ENCODE measurements at regions not wholly inside any gene's neighbourhood (a gene's known extent, or its start where the extent isn't known, plus 50 kb on each side); places are given as distances from the start of the nearest gene placed in this dataset.

- Histone ChIP-seq H3K27me3 (ENCODE audit: control insufficient read depth, insufficient read depth, low read length, poor library complexity, severe bottlenecking) (no peaks in the 10 kb centered on the region), H3K4me3 (ENCODE audit: low read length) (no peak overlapping the region), H3K4me1 (ENCODE audit: control insufficient read depth, insufficient read depth, low read length) (no peaks in the 10 kb centered on the region), H3K9me3 (ENCODE audit: control insufficient read depth, low read length) (no peaks in the 10 kb centered on the region), H3K36me3 (ENCODE audit: control insufficient read depth, insufficient read depth, low read length) (no peaks in the 10 kb centered on the region), H3K9ac (ENCODE audit: extremely low read depth, low read length, poor library complexity, severe bottlenecking) (no peak overlapping the region), H3K27ac (ENCODE audit: low read depth, low read length) (no peak overlapping the region)
- Mint-ChIP-seq H3K4me3 (no peak overlapping the region), H3K27me3 (ENCODE audit: insufficient read depth) (no peaks in the 10 kb centered on the region), H3K9me3 (no peaks in the 10 kb centered on the region), H3K27ac (no peak overlapping the region), H3K36me3 (ENCODE audit: low read depth) (no peaks in the 10 kb centered on the region), H3K4me1 (no peaks in the 10 kb centered on the region)
- WGBS, 2 experiments (ENCODE audit: insufficient coverage in 1 of 2, insufficient read length in 1 of 2) = 100% methylated on average over 1 of the region's 1 CpG
- TF ChIP-seq CTCF (conservative IDR thresholded peaks at IDR 0.05) = no peak
- no peak for DNase-seq
Observed at GRCh38 chr6:9563568-9563967, 851.3 kb downstream of the TFAP2A start.

GRCh38 chr6:9554806-9555205, 860.1 kb downstream of the TFAP2A start:
- Histone ChIP-seq H3K9me3 (ENCODE audit: control insufficient read depth, low read length) (peaks cover 20% of the 10 kb centered on the region), H3K27ac (ENCODE audit: low read depth, low read length) (no peak overlapping the region), H3K4me1 (ENCODE audit: control insufficient read depth, insufficient read depth, low read length) (no peaks in the 10 kb centered on the region), H3K9ac (ENCODE audit: extremely low read depth, low read length, poor library complexity, severe bottlenecking) (no peak overlapping the region), H3K4me3 (ENCODE audit: low read length) (no peak overlapping the region), H3K27me3 (ENCODE audit: control insufficient read depth, insufficient read depth, low read length, poor library complexity, severe bottlenecking) (no peaks in the 10 kb centered on the region), H3K36me3 (ENCODE audit: control insufficient read depth, insufficient read depth, low read length) (no peaks in the 10 kb centered on the region)
- TF ChIP-seq CTCF (conservative IDR thresholded peaks at IDR 0.05) = no peak
- no peak overlapping the region for H3K27ac Mint-ChIP-seq
- peaks cover 28% of the 10 kb centered on the region for H3K9me3 Mint-ChIP-seq
- H3K27me3 Mint-ChIP-seq (ENCODE audit: insufficient read depth) = no peaks in the 10 kb centered on the region
- H3K4me3 Mint-ChIP-seq = no peak overlapping the region
- no peaks in the 10 kb centered on the region for H3K36me3 Mint-ChIP-seq (ENCODE audit: low read depth)
- H3K4me1 Mint-ChIP-seq = no peaks in the 10 kb centered on the region
- no peak for DNase-seq

- H3K36me3 Mint-ChIP-seq (ENCODE audit: low read depth) = no peaks in the 10 kb centered on the region
- Histone ChIP-seq H3K9ac (ENCODE audit: extremely low read depth, low read length, poor library complexity, severe bottlenecking) (no peak overlapping the region), H3K27ac (ENCODE audit: low read depth, low read length) (no peak overlapping the region), H3K9me3 (ENCODE audit: control insufficient read depth, low read length) (peaks cover 20% of the 10 kb centered on the region), H3K4me1 (ENCODE audit: control insufficient read depth, insufficient read depth, low read length) (no peaks in the 10 kb centered on the region), H3K4me3 (ENCODE audit: low read length) (no peak overlapping the region), H3K27me3 (ENCODE audit: control insufficient read depth, insufficient read depth, low read length, poor library complexity, severe bottlenecking) (no peaks in the 10 kb centered on the region), H3K36me3 (ENCODE audit: control insufficient read depth, insufficient read depth, low read length) (no peaks in the 10 kb centered on the region)
- TF ChIP-seq CTCF (conservative IDR thresholded peaks at IDR 0.05) = no peak
- no peak overlapping the region for H3K4me3 Mint-ChIP-seq
- H3K9me3 Mint-ChIP-seq = peaks cover 28% of the 10 kb centered on the region
- H3K27me3 Mint-ChIP-seq (ENCODE audit: insufficient read depth) = no peaks in the 10 kb centered on the region
- DNase-seq = no peak
- H3K27ac Mint-ChIP-seq = no peak overlapping the region
- whole genome bisulfite sequencing, 2 experiments (ENCODE audit: insufficient coverage in 1 of 2, insufficient read length in 1 of 2) = no CpG with 5 or more reads among the region's 1 CpG
- H3K4me1 Mint-ChIP-seq = no peaks in the 10 kb centered on the region
Observed at GRCh38 chr6:9554323-9554722, 860.6 kb downstream of the TFAP2A start.

Data from endodermal cell (in vitro differentiated cells).